GM12878 (cell line): ENCODE measurements at regions not wholly inside any gene's neighbourhood (a gene's known extent, or its start where the extent isn't known, plus 50 kb on each side); places are given as distances from the start of the nearest gene placed in this dataset.
A peak's percentile ranks its signal among the peaks of the same experiment; 100 is the strongest.

ENCODE experiments used
- BHLHE40 ChIP-seq, 2 experiments: fragments of 450-650 bp in 1 of 2; IDR thresholded peaks; 2 replicates each; pipeline ENCODE4 v1.6.1; 2011 to 2017; ENCODE audit warnings: low read depth in 2 of 2, borderline replicate concordance in 1 of 2, improper control_type of control experiment in 1 of 2, low read length in 1 of 2, mild to moderate bottlenecking in 1 of 2
- BRCA1 ChIP-seq: IDR thresholded peaks from 2 replicates; pipeline ENCODE4 v1.6.1; 2011; ENCODE audit warnings: low read depth, low read length, improper control_type of control experiment
- CBFB ChIP-seq: IDR thresholded peaks from 2 replicates; pipeline ENCODE4 v1.6.1; 2016; ENCODE audit warnings: antibody characterized with exemption, low read depth
- CEBPZ ChIP-seq: fragments of 150-350 bp; IDR thresholded peaks from 2 replicates; pipeline ENCODE4 v1.6.1; 2016; ENCODE audit warnings: low read depth, low read length
- EED ChIP-seq: sonication (generic); IDR thresholded peaks from 2 replicates; pipeline ENCODE4 v1.6.1; 2016; ENCODE audit warnings: antibody characterized with exemption, low read depth
- ETV6 ChIP-seq, 2 experiments: fragments of 450-650 bp in 1 of 2; IDR thresholded peaks in 1 of 2; conservative IDR thresholded peaks in 1 of 2; 2 replicates each; pipeline ENCODE4 v1.6.1; 2014; ENCODE audit warnings: antibody characterized with exemption in 1 of 2, borderline replicate concordance in 1 of 2, low read depth in 1 of 2, mild to moderate bottlenecking in 1 of 2, moderate library complexity in 1 of 2
- EZH2 ChIP-seq: IDR thresholded peaks from 2 replicates; pipeline ENCODE4 v1.6.1; 2012; ENCODE audit warnings: low read depth, mild to moderate bottlenecking, control low read depth, inconsistent platforms, low read length, borderline replicate concordance; ENCODE audit not compliant: control insufficient read depth
- FOXM1 ChIP-seq: IDR thresholded peaks from 2 replicates; pipeline ENCODE4 v1.6.1; 2012; ENCODE audit warnings: low read depth, mild to moderate bottlenecking, inconsistent platforms, low read length, moderate library complexity
- IRF3 ChIP-seq: fragments of 450-650 bp; IDR thresholded peaks from 2 replicates; pipeline ENCODE4 v1.6.1; 2014; ENCODE audit warnings: mild to moderate bottlenecking
- NBN ChIP-seq: fragments of 450-650 bp; IDR thresholded peaks from 2 replicates; pipeline ENCODE4 v1.6.1; 2016
- PKNOX1 ChIP-seq: fragments of 450-650 bp; IDR thresholded peaks from 2 replicates; pipeline ENCODE4 v1.6.1; 2016; ENCODE audit warnings: mild to moderate bottlenecking
- SMAD5 ChIP-seq: IDR thresholded peaks from 2 replicates; pipeline ENCODE4 v1.6.1; 2016; ENCODE audit warnings: antibody characterized with exemption, low read depth
- TCF7 ChIP-seq: IDR thresholded peaks from 2 replicates; pipeline ENCODE4 v1.6.1; 2014; ENCODE audit warnings: antibody characterized with exemption, borderline replicate concordance
- USF2 ChIP-seq: IDR thresholded peaks from 2 replicates; pipeline ENCODE4 v1.6.1; 2011; ENCODE audit warnings: low read depth, low read length, improper control_type of control experiment, borderline replicate concordance
- WRNIP1 ChIP-seq: IDR thresholded peaks from 2 replicates; pipeline ENCODE4 v1.6.1; 2011; ENCODE audit warnings: low read depth, low read length, improper control_type of control experiment, borderline replicate concordance
- ZBTB40 ChIP-seq: fragments of 450-650 bp; IDR thresholded peaks from 2 replicates; pipeline ENCODE4 v1.6.1; 2016; ENCODE audit warnings: mild to moderate bottlenecking, moderate library complexity, borderline replicate concordance
- ZNF207 ChIP-seq: fragments of 450-650 bp; IDR thresholded peaks from 2 replicates; pipeline ENCODE4 v1.6.1; 2014; ENCODE audit warnings: antibody characterized with exemption, mild to moderate bottlenecking, borderline replicate concordance

GRCh38 chr13:21297914-21298831 is 121.7 kb downstream of the MRPL57 start (continued):
- TF ChIP-seq ZBTB40, result no peak
- TF ChIP-seq PKNOX1, result peak; percentile 71
- TF ChIP-seq NBN, result peak; percentile 27; the same call in 1 of the 2 replicates
- TF ChIP-seq ETV6 (conservative IDR thresholded peaks at IDR 0.05 in 1 of 2, IDR thresholded peaks at IDR 0.05 in 1 of 2; ENCODE audit: borderline replicate concordance in 1 of 2, low read depth in 1 of 2), result no peak
- no peak for TF ChIP-seq TCF7
- no peak for TF ChIP-seq CEBPZ
- TF ChIP-seq SMAD5, result no peak
- no peak for TF ChIP-seq IRF3
- peak; percentile 89; the same call in 1 of the 2 replicates for TF ChIP-seq ZNF207
- peak; percentile 91 for TF ChIP-seq USF2
- no peak for TF ChIP-seq WRNIP1
- no peak for TF ChIP-seq EZH2
- TF ChIP-seq CBFB, result no peak
- peak; percentile 24; the same call in 1 of the 2 replicates for TF ChIP-seq EED
- TF ChIP-seq FOXM1, result no peak
- no peak for TF ChIP-seq BRCA1
- peak; percentile 84 to 91 for TF ChIP-seq BHLHE40 (IDR thresholded peaks at IDR 0.05; ENCODE audit: borderline replicate concordance in 1 of 2, low read depth in 2 of 2, low read length in 1 of 2)
